MG63 (cell line): ENCODE measurements at regions not wholly inside any gene's neighbourhood (a gene's known extent, or its start where the extent isn't known, plus 50 kb on each side); places are given as distances from the start of the nearest gene placed in this dataset.
"Not testable (repeated sequence)": the region's sequence is repeated elsewhere in the genome, so short reads cannot be mapped to it uniquely, and the experiment has no call there.

Experiments
- DNase-seq: peaks from one replicate; pipeline ENCODE4 v3.0.0-alpha.2; 2020
- H3K27me3 ChIP-seq: fragments of 250-450 bp; sonication (Bioruptor Pico); 2 replicates; pipeline ENCODE4 v1.5.1; 2020; ENCODE audit warnings: mild to moderate bottlenecking, moderate library complexity
- H3K36me3 ChIP-seq: fragments of 250-450 bp; sonication (Bioruptor Pico); 2 replicates; pipeline ENCODE4 v1.5.1; 2020; ENCODE audit warnings: mild to moderate bottlenecking, moderate library complexity
- H3K4me3 ChIP-seq: fragments of 250-450 bp; sonication (Bioruptor Pico); 2 replicates; pipeline ENCODE4 v1.5.1; 2020; ENCODE audit warnings: mild to moderate bottlenecking, moderate library complexity
- H3K9me3 ChIP-seq: fragments of 250-450 bp; sonication (Bioruptor Pico); 2 replicates; pipeline ENCODE4 v1.5.1; 2020; ENCODE audit warnings: mild to moderate bottlenecking, moderate library complexity

GRCh38 chr14:43067372-43067771 lies 1439.7 kb downstream of the FSCB start:
- not testable (repeated sequence) for H3K4me3 ChIP-seq, DNase-seq

GRCh38 chr14:43056106-43056505 lies 1449.4 kb downstream of the LRFN5 start:
- no peak overlapping the region for H3K4me3 ChIP-seq

More at GRCh38 chr14:43067372-43067771, 1439.7 kb downstream of the FSCB start:
- H3K36me3 ChIP-seq, H3K27me3 ChIP-seq, H3K9me3 ChIP-seq: not testable (repeated sequence)

GRCh38 chr14:43052897-43053296 lies 1446.2 kb downstream of the LRFN5 start:
- Histone ChIP-seq H3K36me3 (no peaks in the 10 kb centered on the region), H3K9me3 (no peaks in the 10 kb centered on the region), H3K4me3 (no peak overlapping the region), H3K27me3 (no peaks in the 10 kb centered on the region)
- no peak for DNase-seq

More at GRCh38 chr14:43056106-43056505, 1449.4 kb downstream of the LRFN5 start:
- Histone ChIP-seq H3K36me3 (no peaks in the 10 kb centered on the region), H3K27me3 (no peaks in the 10 kb centered on the region), H3K9me3 (no peaks in the 10 kb centered on the region)
- DNase-seq, result no peak

- no peak for DNase-seq
- no peaks in the 10 kb centered on the region for H3K36me3 ChIP-seq
- H3K4me3 ChIP-seq, result no peak overlapping the region
- no peaks in the 10 kb centered on the region for H3K27me3 ChIP-seq
- no peaks in the 10 kb centered on the region for H3K9me3 ChIP-seq
These were observed 1437.2 kb downstream of the LRFN5 start for GRCh38 chr14:43043850-43044249.

GRCh38 chr14:43042408-43042807 lies 1435.7 kb downstream of the LRFN5 start:
- no peaks in the 10 kb centered on the region for H3K9me3 ChIP-seq
- no peak for DNase-seq
- H3K27me3 ChIP-seq, result no peaks in the 10 kb centered on the region
- H3K4me3 ChIP-seq, result no peak overlapping the region
- no peaks in the 10 kb centered on the region for H3K36me3 ChIP-seq

GRCh38 chr14:43041976-43042375 lies 1435.3 kb downstream of the LRFN5 start:
- H3K9me3 ChIP-seq, result no peaks in the 10 kb centered on the region
- DNase-seq, result no peak
- no peak overlapping the region for H3K4me3 ChIP-seq
- H3K27me3 ChIP-seq, result no peaks in the 10 kb centered on the region
- H3K36me3 ChIP-seq, result no peaks in the 10 kb centered on the region

GRCh38 chr14:43041207-43041606 lies 1434.5 kb downstream of the LRFN5 start:
- H3K36me3 ChIP-seq, result no peaks in the 10 kb centered on the region
- no peaks in the 10 kb centered on the region for H3K27me3 ChIP-seq
- no peaks in the 10 kb centered on the region for H3K9me3 ChIP-seq
- no peak for DNase-seq
- no peak overlapping the region for H3K4me3 ChIP-seq

- DNase-seq, result no peak
- Histone ChIP-seq H3K36me3 (no peaks in the 10 kb centered on the region), H3K9me3 (no peaks in the 10 kb centered on the region), H3K4me3 (no peak overlapping the region), H3K27me3 (no peaks in the 10 kb centered on the region)
These were observed 1433.2 kb downstream of the LRFN5 start for GRCh38 chr14:43039881-43040280.

- Histone ChIP-seq H3K4me3 (no peak overlapping the region), H3K36me3 (no peaks in the 10 kb centered on the region), H3K9me3 (no peaks in the 10 kb centered on the region), H3K27me3 (no peaks in the 10 kb centered on the region)
- DNase-seq, result no peak
These were observed 1424.9 kb downstream of the LRFN5 start for GRCh38 chr14:43031598-43031997.

- H3K36me3 ChIP-seq, result no peaks in the 10 kb centered on the region
- H3K27me3 ChIP-seq, result no peaks in the 10 kb centered on the region
- no peak for DNase-seq
- H3K9me3 ChIP-seq, result no peaks in the 10 kb centered on the region
- no peak overlapping the region for H3K4me3 ChIP-seq
These were observed 1415.6 kb downstream of the LRFN5 start for GRCh38 chr14:43022094-43022800.

- Histone ChIP-seq H3K4me3 (no peak overlapping the region), H3K36me3 (no peaks in the 10 kb centered on the region), H3K27me3 (no peaks in the 10 kb centered on the region), H3K9me3 (no peaks in the 10 kb centered on the region)
- no peak for DNase-seq
These were observed 1413.2 kb downstream of the LRFN5 start for GRCh38 chr14:43019826-43020225.

GRCh38 chr14:43014338-43014737 lies 1407.7 kb downstream of the LRFN5 start:
- Histone ChIP-seq H3K36me3 (no peaks in the 10 kb centered on the region), H3K4me3 (no peak overlapping the region), H3K27me3 (no peaks in the 10 kb centered on the region), H3K9me3 (no peaks in the 10 kb centered on the region)
- no peak for DNase-seq

GRCh38 chr14:43012817-43013216 lies 1406.1 kb downstream of the LRFN5 start:
- Histone ChIP-seq H3K27me3 (no peaks in the 10 kb centered on the region), H3K9me3 (no peaks in the 10 kb centered on the region), H3K4me3 (no peak overlapping the region), H3K36me3 (no peaks in the 10 kb centered on the region)
- DNase-seq, result no peak

GRCh38 chr14:43005807-43006206 lies 1399.1 kb downstream of the LRFN5 start:
- Histone ChIP-seq H3K27me3 (no peaks in the 10 kb centered on the region), H3K9me3 (peaks cover 6% of the 10 kb centered on the region), H3K4me3 (no peak overlapping the region), H3K36me3 (no peaks in the 10 kb centered on the region)
- no peak for DNase-seq

- H3K4me3 ChIP-seq, result no peak overlapping the region
- no peaks in the 10 kb centered on the region for H3K36me3 ChIP-seq
- H3K27me3 ChIP-seq, result no peaks in the 10 kb centered on the region
- H3K9me3 ChIP-seq, result peaks cover 6% of the 10 kb centered on the region
- DNase-seq, result no peak
These were observed 1397.2 kb downstream of the LRFN5 start for GRCh38 chr14:43003845-43004244.

- H3K9me3 ChIP-seq, result peaks cover 6% of the 10 kb centered on the region
- H3K36me3 ChIP-seq, result no peaks in the 10 kb centered on the region
- no peaks in the 10 kb centered on the region for H3K27me3 ChIP-seq
- no peak overlapping the region for H3K4me3 ChIP-seq
- DNase-seq, result no peak
These were observed 1395.1 kb downstream of the LRFN5 start for GRCh38 chr14:43001731-43002130.

GRCh38 chr14:42994051-42994736 lies 1387.5 kb downstream of the LRFN5 start:
- H3K27me3 ChIP-seq, result no peaks in the 10 kb centered on the region
- H3K9me3 ChIP-seq, result no peaks in the 10 kb centered on the region
- H3K36me3 ChIP-seq, result no peaks in the 10 kb centered on the region
- peak; percentile 46 for DNase-seq
- no peak overlapping the region for H3K4me3 ChIP-seq

GRCh38 chr14:42992930-42993329 lies 1386.3 kb downstream of the LRFN5 start:
- no peak overlapping the region for H3K4me3 ChIP-seq
- no peaks in the 10 kb centered on the region for H3K36me3 ChIP-seq
- H3K27me3 ChIP-seq, result no peaks in the 10 kb centered on the region
- DNase-seq, result no peak
- H3K9me3 ChIP-seq, result no peaks in the 10 kb centered on the region
